SJCRH30 (cell line): ENCODE measurements at regions not wholly inside any gene's neighbourhood (a gene's known extent, or its start where the extent isn't known, plus 50 kb on each side); places are given as distances from the start of the nearest gene placed in this dataset.

Source experiments
- DNase-seq, 2 experiments: peaks; one replicate each; pipeline ENCODE4 v3.0.0-alpha.2; 2015 to 2020
- H3K27ac ChIP-seq: fragments of 250-450 bp; sonication (Bioruptor Pico); 2 replicates; pipeline ENCODE4 v1.5.1; 2020; ENCODE audit warnings: mild to moderate bottlenecking, moderate library complexity
- H3K27me3 ChIP-seq: fragments of 250-450 bp; sonication (Bioruptor Pico); 2 replicates; pipeline ENCODE4 v1.5.1; 2020; ENCODE audit warnings: mild to moderate bottlenecking, moderate library complexity
- H3K36me3 ChIP-seq: fragments of 250-450 bp; sonication (Bioruptor Pico); 2 replicates; pipeline ENCODE4 v1.5.1; 2020; ENCODE audit warnings: mild to moderate bottlenecking, moderate library complexity
- H3K4me1 ChIP-seq: fragments of 250-450 bp; sonication (Bioruptor Pico); 2 replicates; pipeline ENCODE4 v1.5.1; 2020; ENCODE audit warnings: mild to moderate bottlenecking, moderate library complexity
- H3K4me3 ChIP-seq: fragments of 250-450 bp; sonication (Bioruptor Pico); 2 replicates; pipeline ENCODE4 v1.5.1; 2020; ENCODE audit warnings: mild to moderate bottlenecking, moderate library complexity
- H3K9me3 ChIP-seq: fragments of 250-450 bp; sonication (Bioruptor Pico); replicated peaks from 2 replicates; pipeline ENCODE4 v1.5.1; 2020; ENCODE audit warnings: mild to moderate bottlenecking, moderate library complexity

DNA sequence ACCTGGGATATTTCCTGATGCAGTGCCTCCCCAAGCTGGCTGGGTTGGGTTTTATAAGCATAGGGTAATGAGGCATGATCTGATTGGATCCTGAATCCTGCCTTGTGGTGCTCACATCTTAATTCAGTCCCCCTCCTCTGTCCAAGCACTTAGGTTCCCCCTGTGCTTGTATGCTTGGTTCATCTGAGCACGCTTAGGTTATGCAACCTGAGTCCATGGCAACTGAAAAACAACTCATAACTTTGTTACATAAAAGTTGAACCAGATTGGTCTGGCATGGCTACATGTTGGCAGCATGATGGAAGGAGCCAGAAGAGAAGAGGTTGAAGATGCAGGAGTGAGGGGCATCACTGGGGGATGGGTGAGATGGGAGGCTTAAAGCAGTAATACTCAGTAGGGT lies 57.3 kb upstream of the OSBPL3 start:
- DNase-seq = no peak
- H3K9me3 ChIP-seq = no peaks in the 10 kb centered on the region
- no peaks in the 10 kb centered on the region for H3K36me3 ChIP-seq
- no peak overlapping the region for H3K4me3 ChIP-seq
- H3K4me1 ChIP-seq = no peaks in the 10 kb centered on the region
- H3K27ac ChIP-seq = no peak overlapping the region
- no peaks in the 10 kb centered on the region for H3K27me3 ChIP-seq

DNA sequence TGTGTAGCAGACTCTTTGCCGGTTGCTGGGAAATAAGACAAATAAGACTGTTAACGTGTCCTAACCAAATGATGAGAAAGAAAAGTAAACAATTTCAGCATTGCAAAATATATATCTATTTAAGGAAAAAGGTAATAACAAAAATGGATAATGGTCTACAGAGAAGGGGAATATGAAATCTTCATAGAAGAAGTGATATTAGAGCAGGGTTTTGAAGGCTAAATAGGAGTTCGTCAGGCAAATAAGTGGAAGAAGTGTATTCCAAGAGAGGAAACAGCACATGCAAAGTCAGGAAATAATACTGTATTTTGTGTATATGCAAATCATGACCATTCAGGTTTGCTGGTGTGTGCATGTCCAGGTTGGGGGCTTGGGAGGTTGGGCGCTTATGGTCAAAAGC lies 55.3 kb upstream of the OSBPL3 start:
- H3K27ac ChIP-seq = no peak overlapping the region
- H3K9me3 ChIP-seq = no peaks in the 10 kb centered on the region
- no peak overlapping the region for H3K4me3 ChIP-seq
- no peaks in the 10 kb centered on the region for H3K27me3 ChIP-seq
- H3K4me1 ChIP-seq = peaks cover 15% of the 10 kb centered on the region
- no peaks in the 10 kb centered on the region for H3K36me3 ChIP-seq
- DNase-seq = no peak

DNA sequence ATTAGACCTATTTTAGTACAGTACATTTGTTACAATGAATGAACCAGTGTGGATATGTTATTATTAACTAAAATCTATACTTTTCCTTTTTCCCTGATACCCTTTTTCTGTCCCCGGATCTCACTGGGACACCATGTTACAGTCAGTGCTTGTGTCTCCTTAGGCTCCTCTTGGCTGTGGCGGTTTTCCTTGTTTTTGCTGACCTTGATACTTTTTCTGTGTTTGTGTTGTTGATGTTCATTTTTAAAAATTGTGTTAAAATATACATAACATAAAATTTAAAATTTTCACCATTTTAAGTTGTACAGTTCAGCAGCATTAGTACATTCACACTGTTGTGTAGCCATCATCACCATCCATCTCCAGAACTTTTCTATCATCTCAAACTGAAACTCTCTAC lies 54.2 kb upstream of the OSBPL3 start:
- no peak overlapping the region for H3K4me3 ChIP-seq
- no peaks in the 10 kb centered on the region for H3K9me3 ChIP-seq
- peaks cover 16% of the 10 kb centered on the region for H3K4me1 ChIP-seq
- H3K27me3 ChIP-seq = no peaks in the 10 kb centered on the region
- no peaks in the 10 kb centered on the region for H3K36me3 ChIP-seq
- DNase-seq = no peak
- H3K27ac ChIP-seq = no peak overlapping the region

DNA sequence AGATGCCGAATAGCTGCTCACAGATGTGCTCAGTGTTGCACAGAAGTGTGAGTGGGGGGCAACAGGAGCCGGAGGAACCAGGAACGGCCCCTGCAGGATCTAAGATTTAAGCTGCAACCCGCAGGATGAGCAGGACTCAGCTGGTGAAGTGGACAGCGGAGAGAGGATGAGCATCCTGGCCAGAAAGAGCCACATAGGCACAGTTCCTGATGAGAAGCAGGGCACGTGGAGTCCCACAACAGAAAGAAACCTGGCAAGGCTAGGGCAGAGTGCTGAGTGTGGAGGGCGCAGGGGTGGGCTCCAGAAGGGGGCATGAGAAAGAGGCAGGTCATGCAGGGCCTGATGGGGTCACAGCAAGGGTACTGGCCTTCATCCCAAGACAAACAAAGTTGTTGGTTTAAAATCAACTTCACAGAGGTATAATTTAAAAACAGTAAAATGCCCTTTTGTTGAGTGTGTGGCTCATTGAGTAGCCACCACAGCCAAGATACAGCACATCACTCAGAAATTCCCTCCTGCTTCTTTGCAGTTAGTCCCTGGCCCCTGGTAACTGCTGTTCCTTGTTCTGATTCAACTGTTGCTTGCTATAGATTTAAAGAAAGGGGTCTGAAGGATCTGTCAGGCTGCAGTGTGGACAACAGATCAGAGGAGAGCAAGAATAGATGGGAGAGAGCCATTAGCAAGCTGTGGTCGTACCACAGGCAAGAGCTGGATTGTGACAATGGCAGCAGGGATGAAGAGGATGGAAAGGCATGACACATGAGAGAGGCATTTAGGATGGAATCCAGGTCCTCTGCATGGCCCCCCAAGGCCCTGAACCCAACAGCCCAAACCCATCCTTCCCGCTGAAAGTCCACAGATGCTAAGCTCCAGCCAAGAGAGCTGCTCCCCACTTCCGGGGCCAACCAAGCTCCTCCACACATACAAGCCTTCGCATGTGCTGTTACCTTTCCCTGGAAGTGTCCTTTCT lies 53.1 kb upstream of the OSBPL3 start:
- DNase-seq = no peak
- H3K27ac ChIP-seq = no peak overlapping the region

DNA sequence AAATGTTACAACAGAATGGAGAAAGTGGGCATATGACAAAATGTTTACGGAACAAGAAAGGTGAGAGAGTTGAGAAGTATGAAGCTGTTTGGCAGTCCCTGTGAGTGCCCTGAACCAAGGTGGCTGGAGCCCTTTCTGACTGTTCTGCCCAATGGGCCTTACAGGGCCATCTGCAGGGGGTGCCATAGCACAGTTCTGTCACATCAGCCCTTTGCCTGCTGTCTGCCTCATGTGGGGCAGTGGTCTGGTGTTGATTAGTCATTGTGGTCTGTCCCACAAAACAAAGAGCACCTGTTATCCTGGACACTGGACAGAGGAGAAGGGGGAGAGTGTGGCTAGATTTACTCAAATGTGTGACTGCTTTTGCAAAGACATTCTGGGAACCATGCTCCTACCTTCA lies 51.5 kb upstream of the OSBPL3 start:
- Histone ChIP-seq H3K4me3 (no peak overlapping the region), H3K27me3 (no peaks in the 10 kb centered on the region), H3K27ac (0 out of 2 replicates have a peak overlapping the region, but pooled peaks have one; percentile 15), H3K9me3 (no peaks in the 10 kb centered on the region), H3K4me1 (peaks cover 29% of the 10 kb centered on the region), H3K36me3 (no peaks in the 10 kb centered on the region)
- peak; percentile 72 to 78 for DNase-seq

More for the DNA sequence above, 53.1 kb upstream of the OSBPL3 start:
- Histone ChIP-seq H3K4me3 (no peak overlapping the region), H3K4me1 (peaks cover 27% of the 10 kb centered on the region), H3K9me3 (no peaks in the 10 kb centered on the region), H3K27me3 (no peaks in the 10 kb centered on the region), H3K36me3 (no peaks in the 10 kb centered on the region)

DNA sequence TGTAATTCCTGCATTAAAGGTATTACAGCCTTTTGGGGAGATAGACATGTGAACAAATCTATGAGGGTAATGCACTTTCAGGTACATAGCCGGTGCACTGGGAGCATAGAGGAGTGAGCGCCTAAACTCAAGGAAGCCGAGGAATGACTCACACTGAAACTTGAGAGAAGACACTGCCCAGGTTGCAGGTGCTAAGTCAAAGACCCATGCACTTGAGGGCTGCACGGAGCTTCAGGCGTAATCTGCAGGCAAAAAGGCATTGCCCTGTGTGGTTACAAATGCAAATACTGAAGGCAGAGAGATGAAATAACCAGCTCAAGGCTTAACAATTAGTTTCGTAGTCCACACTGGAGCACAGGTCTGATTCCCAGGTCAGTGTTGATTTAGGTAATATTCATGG lies 51.0 kb upstream of the OSBPL3 start:
- Histone ChIP-seq H3K27ac (no peak overlapping the region), H3K4me1 (peaks cover 29% of the 10 kb centered on the region), H3K4me3 (no peak overlapping the region), H3K9me3 (no peaks in the 10 kb centered on the region), H3K36me3 (no peaks in the 10 kb centered on the region), H3K27me3 (no peaks in the 10 kb centered on the region)
- DNase-seq = no peak
